DND-41 (cell line): ENCODE measurements at regions not wholly inside any gene's neighbourhood (a gene's known extent, or its start where the extent isn't known, plus 50 kb on each side); places are given as distances from the start of the nearest gene placed in this dataset.

Experiments used
- ATAC-seq: fragments of 200-7000 bp; cut with Tn5 transposase; 3 replicates; pipeline ENCODE4 v1.9.1; 2021; ENCODE audit warnings: low read depth; ENCODE audit not compliant: insufficient read depth
- DNase-seq: peaks from one replicate; pipeline ENCODE4 v3.0.0-alpha.2; 2020
- H2AFZ ChIP-seq: 2 replicates; pipeline ENCODE4 v1.6.0; 2012; ENCODE audit warnings: low read depth, low read length
- H3K27ac ChIP-seq: 2 replicates; pipeline ENCODE4 v1.5.1; 2012; ENCODE audit warnings: low read length, inconsistent platforms
- H3K27me3 ChIP-seq: fragments of 200-600 bp; sonication (generic); 2 replicates; pipeline ENCODE4 v1.6.0; 2012; ENCODE audit warnings: low read length, mild to moderate bottlenecking, inconsistent platforms; ENCODE audit not compliant: insufficient read depth, poor library complexity
- H3K36me3 ChIP-seq: 2 replicates; pipeline ENCODE4 v1.5.1; 2012; ENCODE audit warnings: low read length, inconsistent platforms; ENCODE audit not compliant: insufficient read depth
- H3K4me1 ChIP-seq: 2 replicates; pipeline ENCODE4 v1.5.1; 2012; ENCODE audit warnings: mild to moderate bottlenecking, low read length; ENCODE audit not compliant: insufficient read depth
- H3K4me2 ChIP-seq: 2 replicates; pipeline ENCODE4 v1.6.0; 2012; ENCODE audit warnings: mild to moderate bottlenecking, moderate library complexity, low read length, inconsistent platforms; ENCODE audit not compliant: insufficient read depth
- H3K4me3 ChIP-seq, 2 experiments: fragments of 200-600 bp in 1 of 2; shearing (Covaris generic) in 1 of 2; 2 replicates each; pipeline ENCODE4 v1.5.1; 2012 to 2016; ENCODE audit warnings: inconsistent platforms in 2 of 2, low read length in 2 of 2, mild to moderate bottlenecking in 2 of 2, low read depth in 1 of 2, moderate library complexity in 1 of 2
- H3K79me2 ChIP-seq: 2 replicates; pipeline ENCODE4 v1.6.0; 2012; ENCODE audit warnings: low read length, inconsistent platforms; ENCODE audit not compliant: insufficient read depth
- H3K9ac ChIP-seq: 2 replicates; pipeline ENCODE4 v1.6.0; 2012; ENCODE audit warnings: low read depth, mild to moderate bottlenecking, inconsistent platforms, low read length, moderate library complexity
- H3K9me3 ChIP-seq: 2 replicates; pipeline ENCODE4 v1.5.1; 2012; ENCODE audit warnings: low read length, moderate library complexity, mild to moderate bottlenecking, inconsistent platforms; ENCODE audit not compliant: insufficient read depth, severe bottlenecking
- H4K20me1 ChIP-seq: 2 replicates; pipeline ENCODE4 v1.6.0; 2012; ENCODE audit warnings: low read length; ENCODE audit not compliant: insufficient read depth
- CTCF ChIP-seq: IDR thresholded peaks from 2 replicates; pipeline ENCODE4 v1.5.1; 2012; ENCODE audit warnings: borderline replicate concordance, low read length, moderate library complexity, mild to moderate bottlenecking; ENCODE audit not compliant: poor library complexity, severe bottlenecking; ENCODE audit errors: extremely low read depth
- EZH2 ChIP-seq: IDR thresholded peaks from 3 replicates; pipeline ENCODE4 v1.6.1; 2012; ENCODE audit warnings: borderline replicate concordance, low read depth, mild to moderate bottlenecking, moderate library complexity, low read length, inconsistent platforms; ENCODE audit not compliant: severe bottlenecking

DNA sequence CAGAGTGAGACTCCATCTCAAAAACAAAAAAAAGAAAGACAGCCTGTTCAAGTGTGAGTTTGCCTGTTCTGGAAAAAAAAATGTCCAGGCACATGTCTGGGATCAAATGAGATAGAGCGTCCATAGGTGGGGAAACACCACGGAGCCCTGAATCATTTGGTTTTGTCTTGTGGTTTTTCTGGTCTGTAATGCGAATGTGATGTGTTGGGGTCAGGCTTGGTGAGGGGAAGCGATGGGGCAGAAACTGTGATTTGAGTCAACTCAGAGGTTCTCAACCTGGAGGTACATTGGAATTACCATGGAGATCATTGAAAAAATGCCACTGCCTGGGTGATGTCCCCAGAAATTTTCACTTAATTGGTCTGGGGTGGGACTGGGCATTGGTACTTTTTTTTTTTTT is 183.9 kb upstream of the PWP1 start:
- ATAC-seq = no peak

DNA sequence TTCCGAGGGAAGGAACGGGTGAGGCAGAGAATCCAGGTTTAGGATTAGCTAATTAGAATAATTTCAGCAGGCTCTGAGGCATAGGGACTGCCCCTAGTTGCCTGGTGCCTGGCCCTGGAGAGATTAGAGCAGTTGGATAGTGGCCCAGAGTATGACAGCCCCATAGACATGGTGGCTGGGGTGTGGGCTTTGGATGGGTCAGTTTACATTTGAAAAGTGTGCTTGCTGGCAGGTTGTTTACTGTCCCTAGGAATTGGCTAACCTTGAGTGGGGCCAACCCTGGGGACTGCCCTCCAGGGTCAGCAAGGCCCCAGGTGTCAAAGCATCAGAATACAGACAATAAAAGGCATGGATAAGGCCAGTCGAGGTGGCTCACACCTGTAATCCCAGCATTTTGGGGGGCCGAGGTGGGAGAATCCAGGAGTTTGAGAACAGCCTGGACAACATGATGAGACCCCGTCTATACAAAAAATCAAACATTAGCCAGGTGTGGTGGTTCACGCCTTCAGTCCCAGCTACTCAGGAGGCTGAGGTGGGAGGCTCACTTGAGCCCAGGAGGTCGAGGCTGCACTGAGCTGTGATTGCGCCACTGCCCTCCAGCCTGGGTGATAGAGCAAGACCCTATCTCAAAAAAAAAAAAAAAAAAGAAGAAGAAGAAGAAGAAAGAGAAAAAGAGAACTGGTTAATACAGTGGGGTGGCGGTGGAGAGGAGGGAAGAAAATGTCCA is 182.3 kb upstream of the PWP1 start:
- Histone ChIP-seq H3K27ac (no peak overlapping the region), H2AFZ (no peak overlapping the region)
- TF ChIP-seq CTCF = no peak
- no peak for TF ChIP-seq EZH2

More for the DNA sequence above, 183.9 kb upstream of the PWP1 start:
- H3K4me2 ChIP-seq = no peak overlapping the region
- DNase-seq = no peak
- H3K4me3 ChIP-seq = no peak overlapping the region
- no peaks in the 10 kb centered on the region for H4K20me1 ChIP-seq
- H3K36me3 ChIP-seq = no peaks in the 10 kb centered on the region
- H3K79me2 ChIP-seq = no peaks in the 10 kb centered on the region
- no peaks in the 10 kb centered on the region for H3K4me1 ChIP-seq
- H3K9me3 ChIP-seq = no peaks in the 10 kb centered on the region
- H3K9ac ChIP-seq = no peak overlapping the region
- no peak overlapping the region for H2AFZ ChIP-seq
- H3K27ac ChIP-seq = no peak overlapping the region
- no peak for TF ChIP-seq CTCF
- no peak for TF ChIP-seq EZH2
- no peaks in the 10 kb centered on the region for H3K27me3 ChIP-seq

GRCh38 chr12:107503887-107504885 is 181.4 kb upstream of the PWP1 start:
- Histone ChIP-seq H3K4me2 (no peak overlapping the region), H3K9ac (no peak overlapping the region), H3K27me3 (no peaks in the 10 kb centered on the region), H3K4me1 (no peaks in the 10 kb centered on the region), H3K9me3 (no peaks in the 10 kb centered on the region), H3K36me3 (no peaks in the 10 kb centered on the region), H3K27ac (no peak overlapping the region), H3K79me2 (no peaks in the 10 kb centered on the region), H2AFZ (no peak overlapping the region), H3K4me3 (no peak overlapping the region), H4K20me1 (no peaks in the 10 kb centered on the region)
- DNase-seq (no peak), ATAC-seq (no peak)
- no peak for TF ChIP-seq CTCF
- no peak for TF ChIP-seq EZH2

More for the DNA sequence above, 182.3 kb upstream of the PWP1 start:
- Histone ChIP-seq H3K79me2 (no peaks in the 10 kb centered on the region), H3K4me1 (no peaks in the 10 kb centered on the region), H3K36me3 (no peaks in the 10 kb centered on the region), H3K27me3 (no peaks in the 10 kb centered on the region), H4K20me1 (no peaks in the 10 kb centered on the region), H3K9ac (no peak overlapping the region), H3K4me3 (no peak overlapping the region), H3K9me3 (no peaks in the 10 kb centered on the region), H3K4me2 (no peak overlapping the region)
- DNase-seq (no peak), ATAC-seq (no peak)
